ENCODE measurements at regions not wholly inside any gene's neighbourhood (a gene's known extent, or its start where the extent isn't known, plus 50 kb on each side); places are given as distances from the start of the nearest gene placed in this dataset.

DNA sequence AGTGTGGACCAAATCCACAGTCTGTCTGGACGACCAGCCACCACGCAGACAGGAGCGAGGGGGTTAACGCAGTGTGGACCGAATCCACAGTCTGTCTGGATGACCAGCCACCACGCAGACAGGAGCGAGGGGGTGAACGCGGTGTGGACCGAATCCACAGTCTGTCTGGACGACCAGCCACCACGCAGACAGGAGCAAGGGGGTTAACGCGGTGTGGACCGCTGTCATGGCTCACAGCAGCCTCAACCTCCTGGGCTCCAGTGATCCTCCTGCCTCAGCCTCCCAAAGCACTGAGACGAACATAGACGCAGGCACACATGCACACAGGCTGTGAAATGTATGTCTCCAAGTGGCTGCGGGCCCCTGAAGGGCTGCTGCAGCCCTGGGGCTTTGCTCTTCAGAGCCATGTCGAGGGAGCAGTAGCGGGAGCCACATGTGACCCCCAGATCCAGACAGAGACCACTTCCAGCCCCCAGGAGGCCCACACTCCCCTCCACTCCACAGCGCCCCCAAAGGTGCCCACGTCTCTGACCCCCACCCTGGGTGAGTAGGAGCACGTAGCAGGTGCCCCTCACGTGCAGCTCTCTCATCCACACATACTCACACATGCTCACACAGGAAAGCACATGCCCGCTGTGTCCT is 98.1 kb downstream of the YTHDF1 start:
- H4K20me1 ChIP-seq (replicated peaks; ENCODE audit: control insufficient read depth, extremely low read depth, insufficient read depth, low read length), result no peaks in the 10 kb centered on the region
- intact Hi-C loops (cut with micrococcal nuclease) (no loop called here), dilution Hi-C loops (cut with MboI; ENCODE audit: extremely low pct_ligation_motif_present, low sequenced_read_pairs) (no loop called here)
- H3K27ac ChIP-seq (ENCODE audit: insufficient read depth, low read depth, low read length), result no peak overlapping the region
- no peak overlapping the region for H3K4me2 ChIP-seq (ENCODE audit: insufficient read depth, low read length)
- no peaks in the 10 kb centered on the region for H3K36me3 ChIP-seq (ENCODE audit: control insufficient read depth in 2 of 2, extremely low read depth in 1 of 2, insufficient read depth in 2 of 2, low read length in 2 of 2)
- no peaks in the 10 kb centered on the region for H3K4me1 ChIP-seq (ENCODE audit: control insufficient read depth, extremely low read depth, insufficient read depth, low read length)
- H3K79me2 ChIP-seq (ENCODE audit: control insufficient read depth, insufficient read depth, low read length), result no peaks in the 10 kb centered on the region
- no peak overlapping the region for H2AFZ ChIP-seq (ENCODE audit: low read depth, low read length)
- CTCF ChIA-PET, result no interaction called here
- no peaks in the 10 kb centered on the region for H3K27me3 ChIP-seq (ENCODE audit: control insufficient read depth in 2 of 2, insufficient read depth in 2 of 2, low read length in 2 of 2)
- POLR2A ChIA-PET, result no interaction called here
- no peak overlapping the region for H3K9ac ChIP-seq (replicated peaks; ENCODE audit: extremely low read depth, insufficient read depth, low read length)
- BruUV-seq (replicated peaks), result no TSS peak
- DNase-seq (ENCODE audit: low read depth, low spot score), result no peak
- no peak for FAIRE-seq
- TF ChIP-seq POLR2A (IDR thresholded peaks at IDR 0.05; ENCODE audit: low read depth, low read length) (no peak), FOS (IDR thresholded peaks at IDR 0.05; ENCODE audit: borderline replicate concordance, insufficient read depth, low read length) (no peak), MYC (IDR thresholded peaks at IDR 0.05; ENCODE audit: low read depth, low read length) (no peak), GATA2 (IDR thresholded peaks at IDR 0.05; ENCODE audit: insufficient read depth, insufficient read length, low read depth, low read length) (no peak), POLR2AphosphoS5 (IDR thresholded peaks at IDR 0.05; ENCODE audit: insufficient read depth, low read depth, low read length) (no peak), EZH2 (IDR thresholded peaks at IDR 0.05; ENCODE audit: borderline replicate concordance, low read depth, low read length, severe bottlenecking) (no peak), JUN (IDR thresholded peaks at IDR 0.05; ENCODE audit: borderline replicate concordance, insufficient read depth, insufficient read length, low read depth) (no peak)
- TF ChIP-seq, protein P1, sequence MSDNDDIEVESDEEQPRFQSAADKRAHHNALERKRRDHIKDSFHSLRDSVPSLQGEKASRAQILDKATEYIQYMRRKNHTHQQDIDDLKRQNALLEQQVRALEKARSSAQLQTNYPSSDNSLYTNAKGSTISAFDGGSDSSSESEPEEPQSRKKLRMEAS (IDR thresholded peaks at IDR 0.05; ENCODE audit: insufficient read depth, insufficient read length), result no peak
- TF ChIP-seq, protein P2, sequence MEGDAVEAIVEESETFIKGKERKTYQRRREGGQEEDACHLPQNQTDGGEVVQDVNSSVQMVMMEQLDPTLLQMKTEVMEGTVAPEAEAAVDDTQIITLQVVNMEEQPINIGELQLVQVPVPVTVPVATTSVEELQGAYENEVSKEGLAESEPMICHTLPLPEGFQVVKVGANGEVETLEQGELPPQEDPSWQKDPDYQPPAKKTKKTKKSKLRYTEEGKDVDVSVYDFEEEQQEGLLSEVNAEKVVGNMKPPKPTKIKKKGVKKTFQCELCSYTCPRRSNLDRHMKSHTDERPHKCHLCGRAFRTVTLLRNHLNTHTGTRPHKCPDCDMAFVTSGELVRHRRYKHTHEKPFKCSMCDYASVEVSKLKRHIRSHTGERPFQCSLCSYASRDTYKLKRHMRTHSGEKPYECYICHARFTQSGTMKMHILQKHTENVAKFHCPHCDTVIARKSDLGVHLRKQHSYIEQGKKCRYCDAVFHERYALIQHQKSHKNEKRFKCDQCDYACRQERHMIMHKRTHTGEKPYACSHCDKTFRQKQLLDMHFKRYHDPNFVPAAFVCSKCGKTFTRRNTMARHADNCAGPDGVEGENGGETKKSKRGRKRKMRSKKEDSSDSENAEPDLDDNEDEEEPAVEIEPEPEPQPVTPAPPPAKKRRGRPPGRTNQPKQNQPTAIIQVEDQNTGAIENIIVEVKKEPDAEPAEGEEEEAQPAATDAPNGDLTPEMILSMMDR (IDR thresholded peaks at IDR 0.05; ENCODE audit: extremely low read depth in 1 of 2, insufficient read depth in 1 of 2, low read depth in 1 of 2, low read length in 2 of 2), result no peak
- H3K4me3 ChIP-seq (replicated peaks in 1 of 3; ENCODE audit: insufficient read depth in 1 of 3, low read depth in 1 of 3, low read length in 3 of 3), result no peak overlapping the region
- H3K9me1 ChIP-seq (replicated peaks; ENCODE audit: control insufficient read depth, extremely low read depth, insufficient read depth, low read length), result no peaks in the 10 kb centered on the region
- H3K9me3 ChIP-seq (replicated peaks; ENCODE audit: control insufficient read depth, insufficient read depth, low read length), result no peaks in the 10 kb centered on the region
